ENCODE measurements at regions not wholly inside any gene's neighbourhood (a gene's known extent, or its start where the extent isn't known, plus 50 kb on each side); places are given as distances from the start of the nearest gene placed in this dataset.

DNA sequence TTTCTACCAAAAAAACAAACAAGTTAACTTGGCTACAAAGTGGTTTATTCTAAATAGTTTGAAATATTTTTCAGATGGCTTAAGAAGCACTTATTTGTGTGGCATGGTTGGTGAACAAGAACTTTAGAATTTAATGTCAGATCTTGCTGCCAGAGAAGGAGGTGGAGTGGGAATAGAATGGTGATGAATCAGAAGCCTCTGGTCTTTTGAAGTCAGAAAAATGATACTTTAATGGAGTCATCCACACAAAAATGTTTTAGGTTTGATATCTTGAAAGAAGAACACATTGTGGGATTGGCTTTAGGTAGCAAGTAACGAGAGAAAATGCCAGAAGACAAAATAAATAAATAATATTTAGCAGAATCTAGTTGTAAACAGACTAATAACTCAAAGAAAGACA is 243.1 kb upstream of the FANCL start:
- TF ChIP-seq, protein P1, sequence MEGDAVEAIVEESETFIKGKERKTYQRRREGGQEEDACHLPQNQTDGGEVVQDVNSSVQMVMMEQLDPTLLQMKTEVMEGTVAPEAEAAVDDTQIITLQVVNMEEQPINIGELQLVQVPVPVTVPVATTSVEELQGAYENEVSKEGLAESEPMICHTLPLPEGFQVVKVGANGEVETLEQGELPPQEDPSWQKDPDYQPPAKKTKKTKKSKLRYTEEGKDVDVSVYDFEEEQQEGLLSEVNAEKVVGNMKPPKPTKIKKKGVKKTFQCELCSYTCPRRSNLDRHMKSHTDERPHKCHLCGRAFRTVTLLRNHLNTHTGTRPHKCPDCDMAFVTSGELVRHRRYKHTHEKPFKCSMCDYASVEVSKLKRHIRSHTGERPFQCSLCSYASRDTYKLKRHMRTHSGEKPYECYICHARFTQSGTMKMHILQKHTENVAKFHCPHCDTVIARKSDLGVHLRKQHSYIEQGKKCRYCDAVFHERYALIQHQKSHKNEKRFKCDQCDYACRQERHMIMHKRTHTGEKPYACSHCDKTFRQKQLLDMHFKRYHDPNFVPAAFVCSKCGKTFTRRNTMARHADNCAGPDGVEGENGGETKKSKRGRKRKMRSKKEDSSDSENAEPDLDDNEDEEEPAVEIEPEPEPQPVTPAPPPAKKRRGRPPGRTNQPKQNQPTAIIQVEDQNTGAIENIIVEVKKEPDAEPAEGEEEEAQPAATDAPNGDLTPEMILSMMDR (IDR thresholded peaks at IDR 0.05): no peak
- no peak for TF ChIP-seq POLR2A (IDR thresholded peaks at IDR 0.05)
